Spinal cord (tissue), 9 donors: ENCODE measurements at regions not wholly inside any gene's neighbourhood (a gene's known extent, or its start where the extent isn't known, plus 50 kb on each side); places are given as distances from the start of the nearest gene placed in this dataset.
"Not testable (repeated sequence)": the region's sequence is repeated elsewhere in the genome, so short reads cannot be mapped to it uniquely, and the experiment has no call there.

Experiments used
- DNase-seq, 6 donors: peaks; one replicate each; pipeline versions ENCODE4 v3.0.0 to v3.0.0-alpha.2; 2013 to 2015; ENCODE audit warnings: low spot score in 6 of 6, low read depth in 4 of 6
- H3K27ac ChIP-seq: one replicate; pipeline ENCODE4 v1.5.1; 2013; ENCODE audit warnings: low read depth, low read length, control low read depth
- H3K27me3 ChIP-seq: one replicate; pipeline ENCODE4 v1.6.1; 2013; ENCODE audit warnings: low read length; ENCODE audit not compliant: control insufficient read depth, insufficient read depth
- H3K36me3 ChIP-seq: one replicate; pipeline ENCODE4 v1.6.1; 2013; ENCODE audit warnings: low read length; ENCODE audit not compliant: control insufficient read depth, insufficient read depth
- H3K4me1 ChIP-seq: one replicate; pipeline ENCODE4 v1.6.1; 2013; ENCODE audit warnings: low read length; ENCODE audit not compliant: control insufficient read depth, insufficient read depth
- H3K4me3 ChIP-seq: one replicate; pipeline ENCODE4 v1.5.1; 2013; ENCODE audit warnings: low read depth, low read length, control low read depth
- H3K9me3 ChIP-seq: one replicate; pipeline ENCODE4 v1.6.1; 2013; ENCODE audit warnings: low read length; ENCODE audit not compliant: control insufficient read depth, insufficient read depth
- WGBS: methylation state at CpG from one replicate; pipeline ENCODE4 v1.1.5; 2013; ENCODE audit warnings: missing lambda C conversion rate; ENCODE audit not compliant: insufficient coverage; 5-methylcytosine and 5-hydroxymethylcytosine counted together
- donor health status: healthy.

GRCh38 chr1:66424530-66424929 is 109.4 kb upstream of the SGIP1 start:
- WGBS, result no CpG with 5 or more reads among the region's 3 CpGs
- H3K4me3 ChIP-seq, H3K4me1 ChIP-seq, H3K27ac ChIP-seq, DNase-seq, H3K27me3 ChIP-seq, H3K36me3 ChIP-seq, H3K9me3 ChIP-seq: not testable (repeated sequence)

GRCh38 chr1:66426239-66426853 is 107.6 kb upstream of the SGIP1 start:
- Histone ChIP-seq H3K4me1 (no peaks in the 10 kb centered on the region), H3K36me3 (no peaks in the 10 kb centered on the region), H3K4me3 (no peak overlapping the region), H3K27ac (no peak overlapping the region), H3K9me3 (peaks cover 5% of the 10 kb centered on the region), H3K27me3 (no peaks in the 10 kb centered on the region)
- WGBS, result 50% methylated on average over 4 of the region's 4 CpGs
- DNase-seq, result no peak

- not testable (repeated sequence) for H3K9me3 ChIP-seq, H3K4me3 ChIP-seq, H3K36me3 ChIP-seq, H3K27ac ChIP-seq, DNase-seq, H3K4me1 ChIP-seq, H3K27me3 ChIP-seq
These were observed 103.1 kb upstream of the SGIP1 start for GRCh38 chr1:66430815-66431214.

- Histone ChIP-seq H3K27me3 (no peaks in the 10 kb centered on the region), H3K36me3 (no peaks in the 10 kb centered on the region), H3K9me3 (peaks cover 7% of the 10 kb centered on the region), H3K4me3 (no peak overlapping the region), H3K27ac (no peak overlapping the region), H3K4me1 (no peaks in the 10 kb centered on the region)
- WGBS, result 89% methylated on average over 2 of the region's 2 CpGs
- DNase-seq, result no peak
These were observed 102.0 kb upstream of the SGIP1 start for GRCh38 chr1:66431999-66432398.

- no peaks in the 10 kb centered on the region for H3K27me3 ChIP-seq
- H3K4me3 ChIP-seq, result no peak overlapping the region
- no peak for DNase-seq
- H3K9me3 ChIP-seq, result peaks cover 6% of the 10 kb centered on the region
- H3K27ac ChIP-seq, result no peak overlapping the region
- no peaks in the 10 kb centered on the region for H3K36me3 ChIP-seq
- H3K4me1 ChIP-seq, result no peaks in the 10 kb centered on the region
These were observed 100.3 kb upstream of the SGIP1 start for GRCh38 chr1:66433611-66434010.

- WGBS, result no CpG with 5 or more reads among the region's 2 CpGs
- Histone ChIP-seq H3K36me3 (no peaks in the 10 kb centered on the region), H3K27ac (no peak overlapping the region), H3K4me3 (no peak overlapping the region), H3K4me1 (no peaks in the 10 kb centered on the region), H3K9me3 (peaks cover 5% of the 10 kb centered on the region), H3K27me3 (no peaks in the 10 kb centered on the region)
- DNase-seq, result no peak
These were observed 99.9 kb upstream of the SGIP1 start for GRCh38 chr1:66434096-66434495.

GRCh38 chr1:66435541-66435940 is 98.4 kb upstream of the SGIP1 start:
- Histone ChIP-seq H3K27me3 (no peaks in the 10 kb centered on the region), H3K4me3 (no peak overlapping the region), H3K9me3 (peaks cover 3% of the 10 kb centered on the region), H3K36me3 (no peaks in the 10 kb centered on the region), H3K27ac (no peak overlapping the region), H3K4me1 (no peaks in the 10 kb centered on the region)
- no peak for DNase-seq
- WGBS, result no CpG with 5 or more reads among the region's 1 CpG

GRCh38 chr1:66436378-66437135 is 97.4 kb upstream of the SGIP1 start:
- 95% methylated on average over 4 of the region's 4 CpGs for WGBS
- DNase-seq, result no peak
- Histone ChIP-seq H3K36me3 (no peaks in the 10 kb centered on the region), H3K27ac (no peak overlapping the region), H3K4me1 (no peaks in the 10 kb centered on the region), H3K9me3 (no peaks in the 10 kb centered on the region), H3K4me3 (no peak overlapping the region), H3K27me3 (no peaks in the 10 kb centered on the region)

GRCh38 chr1:66437136-66437401 is 96.9 kb upstream of the SGIP1 start:
- Histone ChIP-seq H3K4me1 (no peaks in the 10 kb centered on the region), H3K27ac (no peak overlapping the region), H3K4me3 (no peak overlapping the region), H3K9me3 (no peaks in the 10 kb centered on the region), H3K36me3 (no peaks in the 10 kb centered on the region), H3K27me3 (no peaks in the 10 kb centered on the region)
- WGBS, result no CpG with 5 or more reads among the region's 2 CpGs
- DNase-seq, result no peak

GRCh38 chr1:66438062-66438461 is 95.9 kb upstream of the SGIP1 start:
- H3K4me3 ChIP-seq, result no peak overlapping the region
- H3K36me3 ChIP-seq, result no peaks in the 10 kb centered on the region
- H3K9me3 ChIP-seq, result no peaks in the 10 kb centered on the region
- H3K27me3 ChIP-seq, result no peaks in the 10 kb centered on the region
- no peak overlapping the region for H3K27ac ChIP-seq
- H3K4me1 ChIP-seq, result no peaks in the 10 kb centered on the region
- no CpG with 5 or more reads among the region's 1 CpG for WGBS
- no peak for DNase-seq
